Nephron (organoid): ENCODE measurements at regions not wholly inside any gene's neighbourhood (a gene's known extent, or its start where the extent isn't known, plus 50 kb on each side); places are given as distances from the start of the nearest gene placed in this dataset.

Experiments used
- H3K27ac Mint-ChIP-seq, 3 experiments: 2 replicates each; pipeline ENCODE4 v1.8.0; 2020; ENCODE audit warnings: mixed read lengths in 3 of 3, mild to moderate bottlenecking in 2 of 3, moderate library complexity in 1 of 3
- H3K27me3 Mint-ChIP-seq: 2 replicates; pipeline ENCODE4 v1.8.0; 2021; ENCODE audit warnings: low read depth, mild to moderate bottlenecking, moderate library complexity, mixed read lengths
- H3K36me3 Mint-ChIP-seq: 2 replicates; pipeline ENCODE4 v1.8.0; 2020; ENCODE audit warnings: low read depth, mixed read lengths
- H3K4me1 Mint-ChIP-seq: 2 replicates; pipeline ENCODE4 v1.8.0; 2020; ENCODE audit warnings: mixed read lengths
- H3K4me3 Mint-ChIP-seq, 3 experiments: 2 replicates each; pipeline ENCODE4 v1.8.0; 2020; ENCODE audit warnings: mild to moderate bottlenecking in 3 of 3, mixed read lengths in 3 of 3, moderate library complexity in 2 of 3
- H3K9me3 Mint-ChIP-seq: 2 replicates; pipeline ENCODE4 v1.8.0; 2020; ENCODE audit warnings: mixed read lengths
- TF ChIP-seq, protein P1 (sequence below), 3 experiments: fragments of 200-600 bp; sonication (generic); IDR thresholded peaks; one replicate each; pipeline ENCODE4 v1.5.0; 2021; ENCODE audit warnings: antibody characterized with exemption in 3 of 3; ENCODE audit not compliant: unreplicated experiment in 3 of 3

DNA sequence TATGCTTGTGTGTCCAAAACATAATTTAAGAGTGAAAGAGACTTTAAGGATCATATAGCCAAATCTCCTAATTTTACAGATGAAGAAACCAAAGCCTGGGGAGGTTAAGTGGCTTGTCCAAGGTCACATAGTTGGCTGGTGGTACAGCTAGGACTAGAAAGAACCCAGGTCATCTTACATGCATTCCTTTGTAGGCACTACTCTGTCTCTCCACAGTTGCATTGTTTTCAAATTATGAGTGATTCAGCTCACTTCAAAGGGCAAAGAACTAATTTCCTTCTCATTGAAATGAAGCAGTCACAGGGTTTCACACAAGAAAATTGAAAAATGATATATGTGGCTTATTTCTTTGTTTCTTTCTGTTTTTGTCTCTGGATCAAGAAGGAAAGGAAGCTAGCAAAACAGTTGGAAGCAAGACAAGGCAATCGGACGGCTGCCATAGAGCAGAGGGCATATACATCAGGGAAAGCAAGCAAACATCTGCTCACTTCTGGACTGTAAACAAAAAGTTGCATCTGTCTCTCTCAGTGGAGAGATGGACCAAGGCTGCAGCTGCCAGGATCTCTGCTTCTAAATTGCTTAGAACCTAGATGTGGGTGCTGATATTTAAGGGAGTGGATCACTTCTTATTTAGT is 107.5 kb upstream of the AMOT start:
- Mint-ChIP-seq H3K9me3 (no peaks in the 10 kb centered on the region), H3K36me3 (no peaks in the 10 kb centered on the region), H3K4me1 (peaks cover 37% of the 10 kb centered on the region), H3K27me3 (no peaks in the 10 kb centered on the region), H3K4me3 (no peak overlapping the region), H3K27ac (peak overlapping the region; percentile 47 to 78 (median 67))
- TF ChIP-seq, protein P1, sequence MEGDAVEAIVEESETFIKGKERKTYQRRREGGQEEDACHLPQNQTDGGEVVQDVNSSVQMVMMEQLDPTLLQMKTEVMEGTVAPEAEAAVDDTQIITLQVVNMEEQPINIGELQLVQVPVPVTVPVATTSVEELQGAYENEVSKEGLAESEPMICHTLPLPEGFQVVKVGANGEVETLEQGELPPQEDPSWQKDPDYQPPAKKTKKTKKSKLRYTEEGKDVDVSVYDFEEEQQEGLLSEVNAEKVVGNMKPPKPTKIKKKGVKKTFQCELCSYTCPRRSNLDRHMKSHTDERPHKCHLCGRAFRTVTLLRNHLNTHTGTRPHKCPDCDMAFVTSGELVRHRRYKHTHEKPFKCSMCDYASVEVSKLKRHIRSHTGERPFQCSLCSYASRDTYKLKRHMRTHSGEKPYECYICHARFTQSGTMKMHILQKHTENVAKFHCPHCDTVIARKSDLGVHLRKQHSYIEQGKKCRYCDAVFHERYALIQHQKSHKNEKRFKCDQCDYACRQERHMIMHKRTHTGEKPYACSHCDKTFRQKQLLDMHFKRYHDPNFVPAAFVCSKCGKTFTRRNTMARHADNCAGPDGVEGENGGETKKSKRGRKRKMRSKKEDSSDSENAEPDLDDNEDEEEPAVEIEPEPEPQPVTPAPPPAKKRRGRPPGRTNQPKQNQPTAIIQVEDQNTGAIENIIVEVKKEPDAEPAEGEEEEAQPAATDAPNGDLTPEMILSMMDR (IDR thresholded peaks at IDR 0.05; ENCODE audit: unreplicated experiment in 3 of 3), result no peak

DNA sequence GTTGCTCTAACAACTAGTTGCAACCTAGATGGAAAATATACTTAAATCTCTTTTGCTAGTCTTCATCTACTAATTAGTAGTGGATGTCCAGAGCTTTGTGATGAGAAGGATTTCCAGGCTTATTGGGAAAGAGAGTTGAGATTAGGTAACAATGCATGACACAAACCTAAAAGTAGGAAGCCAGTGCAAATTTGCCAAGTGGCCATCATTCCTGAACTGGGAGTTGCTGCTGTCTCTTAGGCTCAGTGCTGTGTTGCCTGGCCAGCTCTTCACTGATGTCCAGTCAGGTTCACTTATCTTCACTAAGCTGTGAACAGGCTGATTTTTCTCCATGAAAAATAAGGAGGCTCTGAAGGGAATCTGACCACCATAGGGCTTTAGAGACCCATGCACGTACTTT is 105.6 kb upstream of the AMOT start:
- Mint-ChIP-seq H3K27ac (peak overlapping the region; percentile 52 to 80 (median 58)), H3K9me3 (no peaks in the 10 kb centered on the region), H3K4me3 (no peak overlapping the region), H3K36me3 (no peaks in the 10 kb centered on the region), H3K4me1 (peaks cover 40% of the 10 kb centered on the region), H3K27me3 (no peaks in the 10 kb centered on the region)
- TF ChIP-seq, protein P1 (IDR thresholded peaks at IDR 0.05; ENCODE audit: unreplicated experiment in 3 of 3), result no peak

DNA sequence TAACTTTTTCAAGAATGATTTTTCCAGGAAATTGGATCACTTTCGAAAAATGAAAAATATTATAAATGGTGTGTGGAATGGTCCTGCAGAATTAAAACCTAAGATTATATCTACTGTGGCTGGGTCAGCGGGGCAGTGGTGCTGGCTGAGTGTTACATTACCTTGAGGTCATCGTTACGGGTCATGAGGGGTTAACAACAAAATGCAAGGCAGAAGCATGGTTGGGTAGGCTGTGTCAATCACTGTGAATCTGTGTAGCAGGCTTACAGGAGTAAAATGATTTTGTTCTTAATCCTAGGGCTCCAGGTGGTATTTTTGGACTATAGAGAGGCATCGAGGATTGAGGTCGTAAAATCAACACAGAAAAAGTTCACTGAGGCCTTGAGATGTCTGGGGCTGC is 105.2 kb upstream of the AMOT start:
- no peaks in the 10 kb centered on the region for H3K27me3 Mint-ChIP-seq
- no peaks in the 10 kb centered on the region for H3K9me3 Mint-ChIP-seq
- no peak overlapping the region for H3K4me3 Mint-ChIP-seq
- no peaks in the 10 kb centered on the region for H3K36me3 Mint-ChIP-seq
- peak overlapping the region; percentile 52 to 80 (median 58) for H3K27ac Mint-ChIP-seq
- H3K4me1 Mint-ChIP-seq, result peaks cover 41% of the 10 kb centered on the region
- TF ChIP-seq, protein P1 (IDR thresholded peaks at IDR 0.05; ENCODE audit: unreplicated experiment in 3 of 3), result no peak

DNA sequence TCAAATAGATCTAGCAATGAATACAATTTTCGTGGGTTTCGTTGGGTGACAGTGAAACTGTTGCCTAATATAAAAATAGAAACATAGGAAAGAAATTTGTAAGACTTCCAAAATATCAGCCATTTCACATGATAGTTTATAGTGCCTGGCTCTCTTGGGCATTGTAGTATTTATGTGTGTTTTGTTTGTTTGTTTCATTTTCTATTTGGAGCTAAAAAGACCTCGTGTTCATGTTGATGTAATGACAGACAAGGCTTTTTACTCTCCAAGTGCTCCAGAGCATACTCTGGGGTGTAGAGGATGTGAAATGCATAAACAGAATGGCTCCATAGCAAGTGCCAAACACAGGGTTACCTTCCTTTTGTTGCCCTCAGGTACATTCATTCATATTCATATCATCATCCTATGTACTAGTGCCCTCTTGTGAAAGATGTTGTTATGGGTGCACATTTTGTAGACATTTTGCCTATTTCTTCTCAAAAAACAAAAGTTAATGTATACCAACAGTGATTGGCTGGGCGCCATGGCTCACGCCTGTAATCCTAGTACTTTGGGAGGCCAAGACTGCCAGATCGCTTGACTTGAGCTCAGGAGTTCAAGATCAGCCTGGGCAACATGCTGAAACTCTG is 100.7 kb upstream of the AMOT start:
- TF ChIP-seq, protein P1 (IDR thresholded peaks at IDR 0.05; ENCODE audit: unreplicated experiment in 3 of 3), result peak in 2 of 3 experiments; percentile 18 to 41

DNA sequence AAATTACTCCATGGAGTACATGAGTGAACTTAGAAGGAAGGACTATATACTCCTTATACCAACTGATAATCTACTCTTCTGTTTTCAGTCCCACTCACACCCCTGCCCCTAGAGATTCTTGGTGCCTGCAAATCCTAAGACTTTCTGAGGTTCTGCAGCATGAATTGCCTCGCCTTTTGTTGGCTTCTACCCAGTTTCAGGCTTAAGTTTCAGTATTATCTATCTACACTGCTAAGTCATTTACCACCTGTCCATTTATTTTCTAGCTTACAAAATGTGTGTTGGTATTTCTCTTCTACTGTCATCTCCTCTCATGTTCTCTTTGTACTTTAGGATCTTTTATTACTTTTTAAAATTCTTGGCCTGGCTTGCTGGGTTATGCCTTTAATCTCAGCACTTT is 94.4 kb upstream of the AMOT start:
- peaks cover 11% of the 10 kb centered on the region for H3K4me1 Mint-ChIP-seq
- H3K9me3 Mint-ChIP-seq, result peaks cover 11% of the 10 kb centered on the region
- H3K4me3 Mint-ChIP-seq, result no peak overlapping the region
- no peak overlapping the region for H3K27ac Mint-ChIP-seq
- H3K27me3 Mint-ChIP-seq, result no peaks in the 10 kb centered on the region
- TF ChIP-seq, protein P1 (IDR thresholded peaks at IDR 0.05; ENCODE audit: unreplicated experiment in 3 of 3), result no peak
- no peaks in the 10 kb centered on the region for H3K36me3 Mint-ChIP-seq

More for the DNA sequence above, 100.7 kb upstream of the AMOT start:
- no peaks in the 10 kb centered on the region for H3K9me3 Mint-ChIP-seq
- no peaks in the 10 kb centered on the region for H3K27me3 Mint-ChIP-seq
- peaks cover 16% of the 10 kb centered on the region for H3K4me1 Mint-ChIP-seq
- peak overlapping the region in 2 of 3 experiments; percentile 61 to 70 for H3K27ac Mint-ChIP-seq
- no peak overlapping the region for H3K4me3 Mint-ChIP-seq
- H3K36me3 Mint-ChIP-seq, result no peaks in the 10 kb centered on the region

DNA sequence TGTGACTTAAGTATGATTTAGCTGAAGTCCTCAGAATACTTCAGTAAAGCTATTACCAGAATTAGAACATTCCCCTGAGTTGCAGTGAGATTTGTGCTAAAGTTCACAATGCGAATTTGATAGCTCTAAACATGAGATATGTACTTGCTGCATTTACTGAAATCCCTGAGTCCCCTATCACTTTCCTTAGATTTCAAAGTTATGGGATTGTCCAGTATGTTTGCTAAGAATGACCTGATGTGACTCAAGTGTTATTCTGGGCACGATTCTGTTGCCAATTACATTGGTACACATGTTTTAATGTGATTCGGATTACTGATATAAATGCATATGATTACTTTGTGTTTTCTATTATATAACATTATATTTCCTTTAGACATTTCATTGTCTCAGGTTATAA is 91.3 kb upstream of the AMOT start:
- H3K27ac Mint-ChIP-seq, result peak overlapping the region in 1 of 3 experiments; percentile 11
- no peaks in the 10 kb centered on the region for H3K36me3 Mint-ChIP-seq
- H3K9me3 Mint-ChIP-seq, result peaks cover 20% of the 10 kb centered on the region
- TF ChIP-seq, protein P1 (IDR thresholded peaks at IDR 0.05; ENCODE audit: unreplicated experiment in 3 of 3), result no peak
- H3K4me3 Mint-ChIP-seq, result no peak overlapping the region
- H3K4me1 Mint-ChIP-seq, result peaks cover 11% of the 10 kb centered on the region
- H3K27me3 Mint-ChIP-seq, result no peaks in the 10 kb centered on the region
